K562 (cell line): ENCODE measurements at regions not wholly inside any gene's neighbourhood (a gene's known extent, or its start where the extent isn't known, plus 50 kb on each side); places are given as distances from the start of the nearest gene placed in this dataset.

Source experiments
- ATAC-seq: fragments of 200-7000 bp; cut with Tn5 transposase; 3 replicates; pipeline ENCODE4 v1.9.1; 2020; ENCODE audit warnings: moderate library complexity
- BruUV-seq: library from RNA; stranded (reverse); fragments of 400-500 nt; replicated peaks from 2 replicates; lab custom pipeline; 2021; lab: Mats Ljungman, UMichigan
- CTCF ChIA-PET: fragments of 300-600 bp; formaldehyde crosslinking; extraction: SDS; loops from one replicate; lab custom pipeline; 2021; ENCODE audit warnings: low intra/inter-chr PET ratio; lab: Yijun Ruan, JAX
- POLR2A ChIA-PET: fragments of 300-600, 350-650 bp; sonication (Branson Sonifier 250); formaldehyde crosslinking; extraction: SDS; loops from one replicate; lab custom pipeline; 2021; ENCODE audit warnings: antibody characterized with exemption, inconsistent platforms; lab: Yijun Ruan, JAX
- DNase-seq, 4 experiments: peaks; one replicate each; pipeline versions ENCODE4 v3.0.0 to v3.0.0-alpha.2; 2011 to 2018; ENCODE audit warnings: low spot score in 3 of 4, mixed read lengths in 3 of 4; ENCODE audit errors: extremely low read depth in 1 of 4
- FAIRE-seq: peaks from 2 replicates; lab custom pipeline; 2011; peaks lifted over from hg19 to GRCh38; lab: Jason Lieb, UNC
- H2AFZ ChIP-seq: 2 replicates; pipeline ENCODE4 v1.6.0; 2011; ENCODE audit warnings: low read depth, low read length, control low read depth, inconsistent platforms
- H3K27ac ChIP-seq: fragments of 200-600 bp; 3 replicates; pipeline ENCODE4 v1.8.0; 2011; ENCODE audit warnings: low read depth, mild to moderate bottlenecking, control low read depth, inconsistent platforms, low read length, moderate library complexity, mixed read lengths; ENCODE audit errors: extremely low read depth
- H3K27me3 ChIP-seq, 2 experiments: fragments of 300-600 bp in 1 of 2; 2 replicates in 1 of 2; 3 replicates in 1 of 2; pipeline versions ENCODE4 v1.6.0 to v1.8.0; 2011; ENCODE audit warnings: inconsistent platforms in 2 of 2, low read length in 2 of 2, mild to moderate bottlenecking in 1 of 2, mixed read lengths in 1 of 2, moderate library complexity in 1 of 2; ENCODE audit not compliant: control insufficient read depth in 2 of 2, insufficient read depth in 2 of 2
- H3K36me3 ChIP-seq: fragments of 300-600 bp; 3 replicates; pipeline ENCODE4 v1.8.0; 2011; ENCODE audit warnings: mild to moderate bottlenecking, low read length, inconsistent platforms; ENCODE audit not compliant: control insufficient read depth, insufficient read depth
- H3K4me1 ChIP-seq, 2 experiments: fragments of 200-600 bp in 1 of 2; replicated peaks in 1 of 2; 2 replicates in 1 of 2; 3 replicates in 1 of 2; pipeline versions ENCODE4 v1.5.1 to v1.8.0; 2011; ENCODE audit warnings: inconsistent platforms in 2 of 2, low read length in 2 of 2, mild to moderate bottlenecking in 1 of 2, mixed read lengths in 1 of 2, moderate library complexity in 1 of 2; ENCODE audit not compliant: control insufficient read depth in 2 of 2, insufficient read depth in 2 of 2
- H3K4me2 ChIP-seq: 2 replicates; pipeline ENCODE4 v1.6.1; 2011; ENCODE audit warnings: low read length, control low read depth, inconsistent platforms, mixed read lengths; ENCODE audit not compliant: insufficient read depth
- H3K4me3 ChIP-seq: fragments of 200-600 bp; sonication (generic), shearing (Covaris generic); 2 replicates; pipeline ENCODE4 v1.5.1; 2016; ENCODE audit warnings: control low read depth, inconsistent platforms
- H3K79me2 ChIP-seq: fragments of 200-600 bp; 3 replicates; pipeline ENCODE4 v1.8.0; 2011; ENCODE audit warnings: low read length, inconsistent platforms; ENCODE audit not compliant: control insufficient read depth, insufficient read depth
- H3K9ac ChIP-seq, 2 experiments: 2 replicates each; pipeline versions ENCODE4 v1.6.0 to v1.6.1; 2011; ENCODE audit warnings: low read depth in 2 of 2, low read length in 2 of 2, control low read depth in 1 of 2, inconsistent platforms in 1 of 2, mild to moderate bottlenecking in 1 of 2, mixed read lengths in 1 of 2; ENCODE audit not compliant: insufficient read depth in 1 of 2
- H3K9me1 ChIP-seq: one replicate; pipeline ENCODE4 v1.6.0; 2011; ENCODE audit warnings: inconsistent platforms, mild to moderate bottlenecking, low read length, moderate library complexity; ENCODE audit not compliant: control insufficient read depth, insufficient read depth
- H3K9me3 ChIP-seq: replicated peaks from 2 replicates; pipeline ENCODE4 v1.5.1; 2011; ENCODE audit warnings: low read depth, low read length, inconsistent platforms; ENCODE audit not compliant: control insufficient read depth, insufficient read depth
- H4K20me1 ChIP-seq: replicated peaks from 2 replicates; pipeline ENCODE4 v1.6.1; 2011; ENCODE audit warnings: low read length, inconsistent platforms, mixed read lengths; ENCODE audit not compliant: control insufficient read depth, insufficient read depth
- ASH1L ChIP-seq: fragments of 450-650 bp; IDR thresholded peaks from 2 replicates; pipeline ENCODE4 v1.6.1; 2018; ENCODE audit warnings: borderline replicate concordance, mild to moderate bottlenecking, low read depth; ENCODE audit not compliant: partially characterized antibody
- BCL6 ChIP-seq: fragments of 250-450 bp; sonication (Bioruptor Pico); IDR thresholded peaks from 2 replicates; pipeline ENCODE4 v1.4.0; 2020
- E2F8 ChIP-seq: fragments of 450-650 bp; IDR thresholded peaks from 2 replicates; pipeline ENCODE4 v1.7.1; 2018; ENCODE audit warnings: mild to moderate bottlenecking, low read depth; ENCODE audit not compliant: partially characterized antibody
- HCFC1 ChIP-seq: IDR thresholded peaks from 2 replicates; pipeline ENCODE4 v1.6.1; 2012; ENCODE audit warnings: low read depth, low read length, improper control_type of control experiment
- KHSRP ChIP-seq: fragments of 450-650 bp; IDR thresholded peaks from 2 replicates; pipeline ENCODE4 v1.6.1; 2017
- POLR2G ChIP-seq: fragments of 200-400 bp; formaldehyde crosslinking; IDR thresholded peaks from 2 replicates; pipeline ENCODE4 v1.6.1; 2017; ENCODE audit warnings: low read depth, mild to moderate bottlenecking, antibody characterized with exemption, low read length, moderate library complexity
- USF2 ChIP-seq: sonication (generic); formaldehyde crosslinking; IDR thresholded peaks from 2 replicates; pipeline ENCODE4 v1.5.0; 2020; ENCODE audit warnings: missing genetic modification reagents
- XRCC3 ChIP-seq: fragments of 450-650 bp; IDR thresholded peaks from 2 replicates; pipeline ENCODE4 v1.6.1; 2017; ENCODE audit warnings: mild to moderate bottlenecking, moderate library complexity
- ZFP36 ChIP-seq: fragments of 150-350 bp; IDR thresholded peaks from 2 replicates; pipeline ENCODE4 v1.6.1; 2018; ENCODE audit warnings: low read length, low read depth; ENCODE audit not compliant: partially characterized antibody
- ZNF77 ChIP-seq: fragments of 250-450 bp; sonication (Bioruptor Pico); IDR thresholded peaks from 2 replicates; pipeline ENCODE4 v1.5.0; 2020
- ZNF785 ChIP-seq: fragments of 250-450 bp; sonication (Bioruptor Pico); IDR thresholded peaks from 2 replicates; pipeline ENCODE4 v1.4.0; 2020; ENCODE audit warnings: mild to moderate bottlenecking
- WGBS: fragments of 100-300 bp; shearing (Covaris generic); methylation state at CpG from one replicate; pipeline ENCODE4 v1.1.6; 2016; ENCODE audit warnings: low coverage, mixed read lengths; ENCODE audit not compliant: insufficient coverage; ENCODE audit errors: missing lambda C conversion rate; 5-methylcytosine and 5-hydroxymethylcytosine counted together
- in situ Hi-C: fragments of 300-500 bp; cut with MboI; formaldehyde crosslinking; loops from 4 replicates; pipeline ENCODE4 v1.15.0; 2018; ENCODE audit warnings: inconsistent platforms, mixed read lengths
- intact Hi-C: fragments of 100-400 bp; cut with micrococcal nuclease; formaldehyde crosslinking; loops from 2 replicates; pipeline ENCODE4 v1.14.2; 2022

GRCh38 chrX:56026815-56027214, 205.3 kb upstream of the KLF8 start:
- FAIRE-seq = no peak

More at GRCh38 chrX:56026815-56027214, 205.3 kb upstream of the KLF8 start:
- no peaks in the 10 kb centered on the region for H3K36me3 ChIP-seq
- DNase-seq (no peak), ATAC-seq (no peak)
- no peak overlapping the region for H3K9ac ChIP-seq
- H4K20me1 ChIP-seq = no peaks in the 10 kb centered on the region
- no peak overlapping the region for H3K27ac ChIP-seq
- WGBS = 17% methylated on average over 4 of the region's 4 CpGs
- H3K4me1 ChIP-seq = no peaks in the 10 kb centered on the region; a peak in 1 of 5 replicates
- no peak overlapping the region for H2AFZ ChIP-seq
- CTCF ChIA-PET = no interaction called here
- H3K27me3 ChIP-seq = no peaks in the 10 kb centered on the region
- in situ Hi-C loops = no loop called here
- no peaks in the 10 kb centered on the region for H3K9me3 ChIP-seq
- no peak overlapping the region for H3K4me3 ChIP-seq
- POLR2A ChIA-PET = no interaction called here
- TF ChIP-seq ZNF77 (CRISPR knock-in tag) (no peak), HCFC1 (no peak), XRCC3 (no peak), KHSRP (no peak), ZNF785 (CRISPR knock-in tag) (no peak), BCL6 (no peak), POLR2G (no peak), E2F8 (no peak), ASH1L (no peak), USF2 (CRISPR knock-in tag) (no peak), ZFP36 (no peak)
- TF ChIP-seq, all 486 proteins: peak for 0
- Histone ChIP-seq H3K79me2 (no peaks in the 10 kb centered on the region), H3K9me1 (no peaks in the 10 kb centered on the region), H3K4me2 (no peak overlapping the region)
- BruUV-seq = no TSS peak
- intact Hi-C loops = no loop called here
